BLaER1 treated with 17β-estradiol and CSF1 and Interleukin-3, amounts not matched to agents 10 nM and 100 nM (cell line): ENCODE measurements at regions not wholly inside any gene's neighbourhood (a gene's known extent, or its start where the extent isn't known, plus 50 kb on each side); places are given as distances from the start of the nearest gene placed in this dataset.
"Not testable (repeated sequence)": the region's sequence is repeated elsewhere in the genome, so short reads cannot be mapped to it uniquely, and the experiment has no call there.

ENCODE experiments used
- H3K27ac ChIP-seq, 11 experiments: shearing (Covaris generic); formaldehyde crosslinking; 2 replicates each; pipeline ENCODE4 v1.8.1; 2022
- H3K27me3 ChIP-seq, 11 experiments: shearing (Covaris generic); formaldehyde crosslinking; 2 replicates each; pipeline ENCODE4 v1.8.1; 2022
- H3K36me3 ChIP-seq, 11 experiments: shearing (Covaris generic); formaldehyde crosslinking; 2 replicates each; pipeline ENCODE4 v1.8.1; 2022
- H3K4me1 ChIP-seq, 10 experiments: shearing (Covaris generic); formaldehyde crosslinking; 2 replicates each; pipeline ENCODE4 v1.8.1; 2022
- H3K4me2 ChIP-seq, 11 experiments: shearing (Covaris generic); formaldehyde crosslinking; 2 replicates each; pipeline ENCODE4 v1.8.1; 2022
- H3K4me3 ChIP-seq, 10 experiments: shearing (Covaris generic); formaldehyde crosslinking; 2 replicates each; pipeline ENCODE4 v1.8.1; 2022
- H3K9ac ChIP-seq, 11 experiments: shearing (Covaris generic); formaldehyde crosslinking; 2 replicates each; pipeline ENCODE4 v1.8.1; 2022
- H3K9me3 ChIP-seq, 11 experiments: shearing (Covaris generic); formaldehyde crosslinking; replicated peaks in 1 of 11; 2 replicates each; pipeline ENCODE4 v1.8.1; 2022
- H4K20me1 ChIP-seq, 11 experiments: shearing (Covaris generic); formaldehyde crosslinking; 2 replicates each; pipeline ENCODE4 v1.8.1; 2022
- Cebpa-rat ChIP-seq, 11 experiments: shearing (Covaris generic); IDR thresholded peaks; 2 replicates each; pipeline ENCODE4 v1.8.1; 2022

GRCh38 chr18:75727456-75727855 lies 300.0 kb upstream of the SMIM21 start:
- Histone ChIP-seq H3K36me3 (no peaks in the 10 kb centered on the region), H3K4me1 (no peaks in the 10 kb centered on the region), H3K27me3 (no peaks in the 10 kb centered on the region), H3K4me3 (no peak overlapping the region), H3K4me2 (no peak overlapping the region), H3K9ac (no peak overlapping the region), H3K9me3 (peaks cover 0 to 4% (median 0%) of the 10 kb centered on the region in 11 experiments; a peak in 2 of 22 replicates), H4K20me1 (no peaks in the 10 kb centered on the region), H3K27ac (no peak overlapping the region)
- no peak for TF ChIP-seq Cebpa-rat (IDR thresholded peaks at IDR 0.05)

GRCh38 chr18:75723521-75724340 lies 296.2 kb upstream of the SMIM21 start:
- H3K4me2 ChIP-seq: no peak overlapping the region

DNA sequence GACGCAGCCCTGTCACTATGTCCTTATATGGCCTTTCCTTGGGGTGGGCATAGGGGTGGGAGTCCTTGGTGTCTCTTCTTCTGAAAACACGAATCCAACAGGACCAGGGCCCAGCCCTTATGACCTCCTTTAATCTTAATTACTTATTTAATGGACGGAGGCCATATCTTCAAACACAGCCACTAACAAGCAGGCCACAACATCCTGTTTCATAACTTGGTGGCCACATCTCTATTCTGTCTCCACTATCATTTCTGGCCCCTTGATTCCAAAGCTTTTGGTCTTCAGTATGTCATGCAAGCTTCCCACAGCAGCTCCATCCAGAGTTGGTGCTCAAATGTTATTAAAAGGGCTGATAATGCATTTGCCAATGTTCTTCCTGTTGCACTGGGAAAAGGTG lies 287.3 kb upstream of the SMIM21 start:
- Histone ChIP-seq H3K4me2 (no peak overlapping the region), H3K9me3 (peaks cover 8 to 17% (median 10%) of the 10 kb centered on the region in 11 experiments; a peak in 18 of 22 replicates), H3K27me3 (no peaks in the 10 kb centered on the region), H3K27ac (no peak overlapping the region), H3K9ac (no peak overlapping the region), H4K20me1 (no peaks in the 10 kb centered on the region), H3K36me3 (no peaks in the 10 kb centered on the region), H3K4me3 (no peak overlapping the region), H3K4me1 (peaks cover 0 to 4% (median 0%) of the 10 kb centered on the region in 10 experiments; a peak in 1 of 20 replicates)
- no peak for TF ChIP-seq Cebpa-rat (IDR thresholded peaks at IDR 0.05)

More at GRCh38 chr18:75723521-75724340, 296.2 kb upstream of the SMIM21 start:
- Histone ChIP-seq H3K27ac (no peak overlapping the region), H3K9me3 (peaks cover 0 to 10% (median 0%) of the 10 kb centered on the region in 11 experiments; a peak in 4 of 22 replicates), H3K4me1 (no peaks in the 10 kb centered on the region), H3K9ac (no peak overlapping the region), H3K27me3 (no peaks in the 10 kb centered on the region), H3K36me3 (no peaks in the 10 kb centered on the region), H3K4me3 (no peak overlapping the region), H4K20me1 (no peaks in the 10 kb centered on the region)
- no peak for TF ChIP-seq Cebpa-rat (IDR thresholded peaks at IDR 0.05)

DNA sequence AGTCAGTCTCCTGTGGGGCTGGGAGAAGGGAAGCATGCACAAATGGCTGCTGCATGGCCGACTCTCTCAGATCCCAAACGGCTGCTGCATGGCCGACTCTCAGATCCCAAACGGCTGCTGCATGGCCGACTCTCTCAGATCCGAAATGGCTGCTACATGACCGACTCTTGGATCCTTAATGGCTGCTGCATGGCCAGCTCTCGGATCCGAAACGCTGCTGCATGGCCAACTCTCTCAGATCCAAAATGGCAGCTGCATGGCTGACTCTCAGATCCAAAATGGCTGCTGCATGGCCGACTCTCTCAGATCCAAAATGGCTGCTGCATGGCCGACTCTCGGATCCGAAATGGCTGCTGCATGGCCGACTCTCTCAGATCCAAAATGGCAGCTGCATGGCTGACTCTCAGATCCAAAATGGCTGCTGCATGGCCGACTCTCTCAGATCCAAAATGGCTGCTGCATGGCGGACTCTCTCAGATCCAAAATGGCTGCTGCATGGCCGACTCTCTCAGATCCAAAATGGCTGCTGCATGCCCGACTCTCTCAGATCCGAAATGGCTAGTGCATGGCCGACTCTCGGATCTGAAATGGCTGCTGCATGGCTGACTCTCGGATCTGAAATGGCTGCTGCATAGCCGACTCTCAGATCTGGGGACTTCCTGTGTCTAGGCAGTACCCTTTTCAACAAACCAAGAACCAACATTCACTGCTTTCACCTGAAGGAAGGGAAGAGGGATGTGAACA lies 284.8 kb upstream of the SMIM21 start:
- H3K27ac ChIP-seq, H3K4me2 ChIP-seq, H3K9ac ChIP-seq, H3K4me1 ChIP-seq, H4K20me1 ChIP-seq, H3K4me3 ChIP-seq, H3K36me3 ChIP-seq, H3K27me3 ChIP-seq: not testable (repeated sequence)
- peaks cover 8 to 12% (median 10%) of the 10 kb centered on the region in 11 experiments; a peak in 18 of 22 replicates for H3K9me3 ChIP-seq

GRCh38 chr18:75700561-75700960 lies 273.1 kb upstream of the SMIM21 start:
- no peaks in the 10 kb centered on the region for H3K36me3 ChIP-seq
- H3K9me3 ChIP-seq: peaks cover 15 to 23% (median 20%) of the 10 kb centered on the region in 11 experiments
- no peak overlapping the region for H3K9ac ChIP-seq
- H3K4me1 ChIP-seq: peaks cover 0 to 9% (median 0%) of the 10 kb centered on the region in 10 experiments; a peak in 4 of 20 replicates
- H4K20me1 ChIP-seq: no peaks in the 10 kb centered on the region
- H3K4me2 ChIP-seq: no peak overlapping the region
- no peaks in the 10 kb centered on the region for H3K27me3 ChIP-seq
- no peak overlapping the region for H3K27ac ChIP-seq
- no peak overlapping the region for H3K4me3 ChIP-seq
- no peak for TF ChIP-seq Cebpa-rat (IDR thresholded peaks at IDR 0.05)

- H3K4me2 ChIP-seq: no peak overlapping the region
- TF ChIP-seq Cebpa-rat (IDR thresholded peaks at IDR 0.05): no peak
- H3K36me3 ChIP-seq: no peaks in the 10 kb centered on the region
- H3K9me3 ChIP-seq: peaks cover 15 to 21% (median 18%) of the 10 kb centered on the region in 11 experiments
- H3K27me3 ChIP-seq: no peaks in the 10 kb centered on the region
- no peaks in the 10 kb centered on the region for H4K20me1 ChIP-seq
- peaks cover 0 to 9% (median 0%) of the 10 kb centered on the region in 10 experiments; a peak in 4 of 20 replicates for H3K4me1 ChIP-seq
- H3K27ac ChIP-seq: no peak overlapping the region
- no peak overlapping the region for H3K9ac ChIP-seq
- H3K4me3 ChIP-seq: no peak overlapping the region
Observed at GRCh38 chr18:75698861-75699260, 271.4 kb upstream of the SMIM21 start.

- no peak overlapping the region for H3K4me2 ChIP-seq
- H3K27ac ChIP-seq: no peak overlapping the region
- no peak overlapping the region for H3K9ac ChIP-seq
- peaks cover 3 to 8% (median 5%) of the 10 kb centered on the region in 11 experiments for H3K9me3 ChIP-seq
- H3K4me3 ChIP-seq: no peak overlapping the region
- no peak for TF ChIP-seq Cebpa-rat (IDR thresholded peaks at IDR 0.05)
- peaks cover 0 to 9% (median 0%) of the 10 kb centered on the region in 10 experiments; a peak in 4 of 20 replicates for H3K4me1 ChIP-seq
- no peaks in the 10 kb centered on the region for H4K20me1 ChIP-seq
- H3K36me3 ChIP-seq: no peaks in the 10 kb centered on the region
- no peaks in the 10 kb centered on the region for H3K27me3 ChIP-seq
Observed at GRCh38 chr18:75697493-75697892, 270.0 kb upstream of the SMIM21 start.

DNA sequence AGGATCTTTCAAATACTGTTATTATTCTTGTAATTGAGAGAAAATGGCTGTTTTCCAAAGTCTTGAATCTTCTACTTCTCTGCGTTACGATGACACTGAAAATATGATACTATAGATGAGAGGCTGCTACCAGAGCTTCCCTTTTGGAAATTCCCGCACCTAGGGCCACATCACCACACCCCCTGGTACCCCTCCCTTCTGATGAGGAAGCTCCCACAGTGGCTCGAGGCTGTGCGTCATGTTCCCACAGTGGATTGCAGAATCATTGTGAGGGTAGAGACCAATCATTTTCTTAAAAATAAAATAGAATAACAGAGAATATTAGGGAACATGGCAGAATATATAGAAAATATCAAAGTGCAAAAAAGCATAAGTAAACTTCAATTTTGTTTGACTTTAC lies 268.9 kb upstream of the SMIM21 start:
- Histone ChIP-seq H3K27ac (no peak overlapping the region; a peak in 1 of 22 replicates), H3K36me3 (no peaks in the 10 kb centered on the region), H3K27me3 (no peaks in the 10 kb centered on the region), H3K9me3 (no peaks in the 10 kb centered on the region), H3K9ac (no peak overlapping the region), H3K4me1 (peaks cover 0 to 9% (median 0%) of the 10 kb centered on the region in 10 experiments; a peak in 4 of 20 replicates), H3K4me2 (peak overlapping the region in 2 of 11 experiments; percentile 29 to 43; a peak in 2 of 22 replicates), H4K20me1 (no peaks in the 10 kb centered on the region), H3K4me3 (no peak overlapping the region)
- TF ChIP-seq Cebpa-rat (IDR thresholded peaks at IDR 0.05): no peak

GRCh38 chr18:75694292-75694691 lies 266.8 kb upstream of the SMIM21 start:
- TF ChIP-seq Cebpa-rat (IDR thresholded peaks at IDR 0.05): no peak
- no peaks in the 10 kb centered on the region for H3K27me3 ChIP-seq
- peaks cover 0 to 9% (median 0%) of the 10 kb centered on the region in 10 experiments; a peak in 4 of 20 replicates for H3K4me1 ChIP-seq
- no peaks in the 10 kb centered on the region for H4K20me1 ChIP-seq
- H3K27ac ChIP-seq: no peak overlapping the region
- H3K9ac ChIP-seq: no peak overlapping the region
- H3K4me2 ChIP-seq: no peak overlapping the region
- no peaks in the 10 kb centered on the region for H3K36me3 ChIP-seq
- H3K9me3 ChIP-seq: no peaks in the 10 kb centered on the region; a peak in 1 of 22 replicates
- H3K4me3 ChIP-seq: no peak overlapping the region
